B cell (primary cell): ENCODE measurements at regions not wholly inside any gene's neighbourhood (a gene's known extent, or its start where the extent isn't known, plus 50 kb on each side); places are given as distances from the start of the nearest gene placed in this dataset.

ENCODE experiments used
- ATAC-seq: fragments of 200-7000 bp; cut with Tn5 transposase; one replicate; pipeline ENCODE4 v1.10.0; 2021; ENCODE audit warnings: low read depth, mild to moderate bottlenecking, moderate number of reproducible peaks, moderate library complexity
- CTCF ChIA-PET: fragments of 350-600 bp; sonication (Branson Sonifier 250); formaldehyde crosslinking; loops from one replicate; lab custom pipeline; 2021; ENCODE audit warnings: antibody characterized with exemption, inconsistent platforms; lab: Charles Lee
- POLR2A ChIA-PET: fragments of 350-600 bp; sonication (Branson Sonifier 250); formaldehyde crosslinking; loops from one replicate; lab custom pipeline; 2021; ENCODE audit warnings: antibody characterized with exemption; lab: Charles Lee
- DNase-seq: peaks from one replicate; pipeline ENCODE4 v3.0.0; 2013
- H2AFZ ChIP-seq: 2 replicates; pipeline ENCODE4 v1.6.1; 2012; ENCODE audit warnings: mild to moderate bottlenecking, low read depth, low read length; ENCODE audit not compliant: insufficient read depth, poor library complexity, severe bottlenecking
- H3K27ac ChIP-seq, 2 donors: 1 replicate in 1 of 2; 2 replicates in 1 of 2; pipeline ENCODE4 v1.5.1; 2012 to 2013; ENCODE audit warnings: low read length in 2 of 2, mild to moderate bottlenecking in 2 of 2, moderate library complexity in 1 of 2
- H3K27me3 ChIP-seq, 4 experiments: fragments of 200-600 bp in 1 of 4; sonication (generic) in 1 of 4; replicated peaks in 1 of 4; 1 replicate in 2 of 4; 2 replicates in 2 of 4; pipeline versions ENCODE4 v1.6.1 to v1.7.0; 2013 to 2016; ENCODE audit warnings: low read length in 3 of 4, mild to moderate bottlenecking in 2 of 4, mixed read lengths in 1 of 4, moderate library complexity in 1 of 4; ENCODE audit not compliant: insufficient read depth in 4 of 4, control insufficient read depth in 3 of 4; ENCODE audit errors: control extremely low read depth in 1 of 4
- H3K36me3 ChIP-seq, 2 experiments: replicated peaks in 1 of 2; 1 replicate in 1 of 2; 2 replicates in 1 of 2; pipeline versions ENCODE4 v1.6.1 to v1.7.1; 2013; ENCODE audit warnings: low read length in 1 of 2; ENCODE audit not compliant: insufficient read depth in 2 of 2, control insufficient read depth in 1 of 2; ENCODE audit errors: control extremely low read depth in 1 of 2, extremely low read depth in 1 of 2
- H3K4me1 ChIP-seq, 2 donors: fragments of 200-600 bp in 1 of 2; sonication (generic) in 1 of 2; 1 replicate in 1 of 2; 2 replicates in 1 of 2; pipeline versions ENCODE4 v1.5.1 to v1.6.1; 2013 to 2017; ENCODE audit warnings: low read length in 2 of 2; ENCODE audit not compliant: control insufficient read depth in 2 of 2, insufficient read depth in 2 of 2
- H3K4me2 ChIP-seq: replicated peaks from 2 replicates; pipeline ENCODE3; 2012; ENCODE audit warnings: mild to moderate bottlenecking, low read depth, low read length; ENCODE audit not compliant: poor library complexity, severe bottlenecking
- H3K4me3 ChIP-seq, 5 experiments: fragments of 200-600 bp in 1 of 5; sonication (generic) in 1 of 5; 1 replicate in 3 of 5; 2 replicates in 2 of 5; pipeline versions ENCODE4 v1.5.1 to v1.7.0; 2011 to 2016; ENCODE audit warnings: low read length in 4 of 5, mild to moderate bottlenecking in 4 of 5, low read depth in 2 of 5, control low read depth in 1 of 5, moderate library complexity in 1 of 5; ENCODE audit not compliant: insufficient read depth in 1 of 5; ENCODE audit errors: control extremely low read depth in 1 of 5, extremely low read depth in 1 of 5
- H3K79me2 ChIP-seq: fragments of 200-600 bp; sonication (generic); one replicate; pipeline ENCODE4 v1.6.0; 2016; ENCODE audit warnings: low read length; ENCODE audit not compliant: control insufficient read depth, insufficient read depth
- H3K9ac ChIP-seq: fragments of 200-600 bp; sonication (generic); 2 replicates; pipeline ENCODE4 v1.6.1; 2017; ENCODE audit warnings: mild to moderate bottlenecking, low read length, moderate library complexity
- H3K9me3 ChIP-seq, 3 donors: one replicate each; pipeline versions ENCODE4 v1.6.1 to v1.7.1; 2013; ENCODE audit warnings: low read length in 2 of 3; ENCODE audit not compliant: control insufficient read depth in 2 of 3, insufficient read depth in 1 of 3; ENCODE audit errors: control extremely low read depth in 1 of 3
- H4K20me1 ChIP-seq: 2 replicates; pipeline ENCODE4 v1.6.0; 2012; ENCODE audit warnings: mild to moderate bottlenecking, low read length; ENCODE audit not compliant: insufficient read depth, control insufficient read depth, poor library complexity, severe bottlenecking
- H3K27ac Mint-ChIP-seq: one replicate; pipeline ENCODE4 v1.8.0; 2021; ENCODE audit warnings: mixed read lengths
- H3K27me3 Mint-ChIP-seq: one replicate; pipeline ENCODE4 v1.8.0; 2021; ENCODE audit warnings: mixed read lengths
- H3K4me1 Mint-ChIP-seq: one replicate; pipeline ENCODE4 v1.8.0; 2021; ENCODE audit warnings: mixed read lengths
- H3K4me3 Mint-ChIP-seq: one replicate; pipeline ENCODE4 v1.8.0; 2021; ENCODE audit warnings: mixed read lengths
- H3K9me3 Mint-ChIP-seq: one replicate; pipeline ENCODE4 v1.8.0; 2022; ENCODE audit warnings: mixed read lengths; ENCODE audit not compliant: insufficient read depth
- CTCF ChIP-seq: fragments of 200-600 bp; IDR thresholded peaks from one replicate; pipeline ENCODE4 v1.8.0; 2022; ENCODE audit warnings: antibody characterized with exemption, mild to moderate bottlenecking
- EZH2 ChIP-seq: IDR thresholded peaks from 2 replicates; pipeline ENCODE4 v1.6.1; 2012; ENCODE audit warnings: borderline replicate concordance, low read depth, mild to moderate bottlenecking, moderate library complexity, low read length; ENCODE audit not compliant: insufficient read depth, poor library complexity, severe bottlenecking
- WGBS: methylation state at CpG from one replicate; pipeline ENCODE4 v1.1.5; 2013; ENCODE audit warnings: missing lambda C conversion rate; ENCODE audit not compliant: insufficient coverage; 5-methylcytosine and 5-hydroxymethylcytosine counted together
- intact Hi-C: fragments of 100-400 bp; cut with micrococcal nuclease; formaldehyde crosslinking; loops from one replicate; pipeline ENCODE4 v1.10.0; 2022

- H3K9me3 Mint-ChIP-seq: no peaks in the 10 kb centered on the region
Observed at GRCh38 chr6:164453835-164454234, 855.6 kb downstream of the C6orf118 start.

GRCh38 chr6:164442572-164442971 is 866.8 kb downstream of the C6orf118 start:
- Histone ChIP-seq H4K20me1 (no peaks in the 10 kb centered on the region), H3K4me2 (no peak overlapping the region), H3K27ac (no peak overlapping the region), H3K4me3 (no peak overlapping the region), H3K27me3 (no peaks in the 10 kb centered on the region), H3K36me3 (no peaks in the 10 kb centered on the region), H3K9me3 (no peaks in the 10 kb centered on the region), H3K9ac (no peak overlapping the region), H3K4me1 (no peaks in the 10 kb centered on the region), H2AFZ (no peak overlapping the region), H3K79me2 (no peaks in the 10 kb centered on the region)
- Mint-ChIP-seq H3K9me3 (peaks cover 13% of the 10 kb centered on the region), H3K4me1 (no peaks in the 10 kb centered on the region), H3K27ac (no peak overlapping the region), H3K4me3 (no peak overlapping the region), H3K27me3 (no peaks in the 10 kb centered on the region)
- POLR2A ChIA-PET: no interaction called here
- TF ChIP-seq EZH2 (no peak), CTCF (no peak)
- intact Hi-C loops: no loop called here
- ATAC-seq (no peak), DNase-seq (no peak)
- 86% methylated on average over 1 of the region's 2 CpGs for WGBS
- CTCF ChIA-PET: no interaction called here

More at GRCh38 chr6:164453835-164454234, 855.6 kb downstream of the C6orf118 start:
- TF ChIP-seq EZH2 (no peak), CTCF (no peak)
- H4K20me1 ChIP-seq: no peaks in the 10 kb centered on the region
- H3K4me1 ChIP-seq: no peaks in the 10 kb centered on the region
- ChIA-PET POLR2A (no interaction called here), CTCF (no interaction called here)
- no CpG with 5 or more reads among the region's 3 CpGs for whole genome bisulfite sequencing
- DNase-seq (no peak), ATAC-seq (no peak)
- Mint-ChIP-seq H3K27me3 (no peaks in the 10 kb centered on the region), H3K27ac (no peak overlapping the region), H3K4me3 (no peak overlapping the region), H3K4me1 (no peaks in the 10 kb centered on the region)
- no peaks in the 10 kb centered on the region for H3K27me3 ChIP-seq
- no peaks in the 10 kb centered on the region for H3K36me3 ChIP-seq
- peaks cover 0 to 3% (median 0%) of the 10 kb centered on the region in 3 donors for H3K9me3 ChIP-seq
- no peak overlapping the region for H3K4me2 ChIP-seq
- no peak overlapping the region for H3K27ac ChIP-seq
- H2AFZ ChIP-seq: no peak overlapping the region
- H3K4me3 ChIP-seq: no peak overlapping the region
- no peak overlapping the region for H3K9ac ChIP-seq
- intact Hi-C loops: no loop called here
- H3K79me2 ChIP-seq: no peaks in the 10 kb centered on the region
